Fibroblast of lung (primary cell): ENCODE measurements at regions not wholly inside any gene's neighbourhood (a gene's known extent, or its start where the extent isn't known, plus 50 kb on each side); places are given as distances from the start of the nearest gene placed in this dataset.

ENCODE experiments used
- EZH2 ChIP-seq: IDR thresholded peaks from 2 replicates; pipeline ENCODE4 v1.5.1; 2012; ENCODE audit warnings: low read length, control low read depth, mild to moderate bottlenecking; ENCODE audit errors: missing control alignments
- TF ChIP-seq, protein P1 (sequence below), 2 donors: IDR thresholded peaks in 1 of 2; conservative IDR thresholded peaks in 1 of 2; 1 replicate in 1 of 2; 2 replicates in 1 of 2; pipeline ENCODE4 v1.5.1; 2011 to 2012; ENCODE audit warnings: low read length in 2 of 2, control low read depth in 1 of 2, inconsistent platforms in 1 of 2, low read depth in 1 of 2, mild to moderate bottlenecking in 1 of 2

DNA sequence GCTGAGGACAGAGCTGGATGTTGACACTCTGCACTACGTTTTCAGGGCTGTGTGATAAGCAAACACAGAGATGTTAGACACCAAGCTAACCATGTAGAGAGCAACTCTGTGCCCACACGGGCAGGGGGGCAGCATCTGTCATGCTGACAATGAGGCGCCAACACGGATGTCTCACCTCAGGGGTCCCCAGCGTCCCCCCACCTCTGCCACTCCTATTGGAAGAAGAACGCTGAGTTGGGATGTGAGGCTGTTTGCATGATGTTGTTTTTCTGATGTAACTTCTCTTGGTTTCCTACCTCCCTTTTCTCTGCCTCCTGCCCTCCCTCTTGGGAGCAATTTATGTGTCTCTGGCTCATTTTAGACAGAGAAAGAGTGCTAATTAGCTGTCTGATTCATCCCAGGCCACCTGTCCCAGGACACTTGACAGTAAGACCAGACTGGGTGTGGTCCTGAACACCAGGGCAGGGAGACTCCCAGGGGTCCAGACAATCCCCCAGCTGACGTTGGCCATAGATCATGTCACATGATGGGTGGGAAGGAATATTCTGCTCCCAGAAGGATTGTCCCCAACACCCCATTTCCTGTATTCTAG lies 89.2 kb upstream of the NCAM1 start:
- TF ChIP-seq, protein P1, sequence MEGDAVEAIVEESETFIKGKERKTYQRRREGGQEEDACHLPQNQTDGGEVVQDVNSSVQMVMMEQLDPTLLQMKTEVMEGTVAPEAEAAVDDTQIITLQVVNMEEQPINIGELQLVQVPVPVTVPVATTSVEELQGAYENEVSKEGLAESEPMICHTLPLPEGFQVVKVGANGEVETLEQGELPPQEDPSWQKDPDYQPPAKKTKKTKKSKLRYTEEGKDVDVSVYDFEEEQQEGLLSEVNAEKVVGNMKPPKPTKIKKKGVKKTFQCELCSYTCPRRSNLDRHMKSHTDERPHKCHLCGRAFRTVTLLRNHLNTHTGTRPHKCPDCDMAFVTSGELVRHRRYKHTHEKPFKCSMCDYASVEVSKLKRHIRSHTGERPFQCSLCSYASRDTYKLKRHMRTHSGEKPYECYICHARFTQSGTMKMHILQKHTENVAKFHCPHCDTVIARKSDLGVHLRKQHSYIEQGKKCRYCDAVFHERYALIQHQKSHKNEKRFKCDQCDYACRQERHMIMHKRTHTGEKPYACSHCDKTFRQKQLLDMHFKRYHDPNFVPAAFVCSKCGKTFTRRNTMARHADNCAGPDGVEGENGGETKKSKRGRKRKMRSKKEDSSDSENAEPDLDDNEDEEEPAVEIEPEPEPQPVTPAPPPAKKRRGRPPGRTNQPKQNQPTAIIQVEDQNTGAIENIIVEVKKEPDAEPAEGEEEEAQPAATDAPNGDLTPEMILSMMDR (conservative IDR thresholded peaks at IDR 0.05 in 1 of 2, IDR thresholded peaks at IDR 0.05 in 1 of 2; ENCODE audit: low read depth in 1 of 2, low read length in 2 of 2) = no peak
- no peak for TF ChIP-seq EZH2
